ENCODE measurements at regions not wholly inside any gene's neighbourhood (a gene's known extent, or its start where the extent isn't known, plus 50 kb on each side); places are given as distances from the start of the nearest gene placed in this dataset.

- DNase-seq = no peak
Observed at GRCh38 chr4:128600996-128601871, 208.3 kb upstream of the JADE1 start.

- no peak for DNase-seq
Observed at GRCh38 chr4:128600410-128600809, 209.1 kb upstream of the JADE1 start.

DNA sequence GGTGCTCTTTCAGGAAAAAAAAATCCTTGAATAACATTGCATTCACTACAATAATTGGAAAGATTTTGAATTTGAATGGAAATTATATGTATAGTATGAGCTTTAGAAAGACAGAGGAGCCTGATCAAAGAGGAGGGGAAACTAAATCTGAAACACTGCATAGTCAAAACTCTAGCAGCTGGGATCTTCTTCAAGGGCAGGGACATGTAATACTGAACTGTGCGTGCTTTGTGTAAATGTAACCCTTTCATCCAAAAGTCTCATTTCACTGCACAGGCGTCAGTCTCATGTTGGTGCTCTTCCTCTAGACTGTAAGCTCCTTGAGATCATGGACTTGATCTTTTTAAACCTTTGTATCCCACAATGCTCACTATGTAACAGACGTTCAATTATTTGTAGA, 212.0 kb upstream of the JADE1 start:
- DNase-seq = no peak

DNA sequence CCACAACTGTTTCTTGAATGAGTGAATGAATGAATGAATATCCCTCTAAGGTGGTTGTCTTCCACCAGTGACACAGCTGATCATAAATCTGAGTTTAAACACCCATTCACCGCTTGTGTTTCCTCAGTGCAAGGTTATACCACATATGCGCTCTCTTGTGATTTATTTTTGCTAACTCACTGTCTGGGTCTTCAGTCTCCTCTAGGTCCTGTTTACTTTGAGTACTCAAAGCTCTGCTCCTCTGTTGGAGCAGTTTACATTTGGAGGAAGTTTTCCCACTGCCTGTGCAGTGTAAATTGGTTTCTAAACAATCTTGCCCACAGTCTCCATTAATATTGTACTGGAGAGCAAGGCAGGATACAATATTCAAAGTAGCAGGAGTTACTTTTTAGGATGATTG, 212.6 kb upstream of the JADE1 start:
- DNase-seq = no peak

DNA sequence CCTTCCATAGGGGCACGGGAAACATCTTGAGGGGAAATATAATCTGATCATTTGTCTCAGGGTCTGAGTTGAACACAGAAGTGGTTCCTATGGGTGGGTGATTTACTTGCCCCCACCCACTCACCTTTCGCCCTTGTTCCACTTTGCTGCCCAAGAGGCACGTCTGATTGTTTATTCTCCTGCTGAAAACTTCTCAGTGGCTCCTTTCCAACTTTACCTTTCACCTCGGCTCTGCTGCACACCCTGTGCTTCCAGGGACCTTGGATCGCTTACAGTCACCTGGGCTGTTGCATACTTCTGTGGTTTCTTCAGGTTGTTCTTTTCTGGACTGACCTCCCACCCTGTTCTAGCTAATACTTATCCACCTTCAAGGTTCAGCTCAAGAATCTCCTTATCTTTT, 213.4 kb upstream of the JADE1 start:
- no peak for DNase-seq

GRCh38 chr4:128591482-128591881, 218.0 kb upstream of the JADE1 start:
- DNase-seq = no peak

GRCh38 chr4:128590773-128591172, 218.7 kb upstream of the JADE1 start:
- DNase-seq = no peak

DNA sequence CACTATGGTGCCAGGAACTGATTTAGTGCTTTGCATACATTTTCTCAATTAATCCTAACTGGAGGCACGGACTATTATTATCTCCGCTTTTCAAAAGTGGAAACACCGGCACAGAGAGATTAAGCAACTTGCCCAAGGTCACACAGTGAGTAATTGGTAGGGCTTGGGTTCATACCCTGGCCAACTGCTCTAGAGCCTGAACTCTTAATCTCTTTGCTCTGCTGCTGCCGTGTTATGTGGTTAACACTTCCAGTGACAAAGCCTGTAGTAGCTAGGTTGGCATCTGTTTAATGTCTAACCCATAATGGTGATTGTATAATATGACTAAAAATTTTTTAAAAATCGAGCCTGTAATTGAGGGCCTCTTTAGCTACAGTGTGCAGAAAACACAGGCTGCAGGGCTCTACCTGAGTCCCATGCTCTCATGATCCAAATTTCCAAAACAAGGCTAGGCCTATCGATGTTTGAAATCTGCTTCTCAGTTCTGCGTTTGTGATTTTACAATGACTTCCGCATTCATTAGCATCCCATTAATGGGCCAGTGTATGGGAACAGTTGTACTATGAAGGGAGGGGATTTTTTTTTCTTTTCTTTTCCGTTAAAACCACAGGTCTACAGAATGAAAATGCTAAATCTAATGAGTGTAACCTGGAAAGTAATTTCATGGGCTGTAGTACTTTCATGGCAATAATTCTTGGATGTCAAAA, 219.3 kb upstream of the JADE1 start:
- no peak for DNase-seq

GRCh38 chr4:128589384-128589965, 220.0 kb upstream of the JADE1 start:
- no peak for DNase-seq

GRCh38 chr4:128587382-128587781, 222.1 kb upstream of the JADE1 start:
- DNase-seq = no peak

GRCh38 chr4:128583753-128584712, 225.5 kb upstream of the JADE1 start:
- DNase-seq = no peak

- no peak for DNase-seq
Observed at GRCh38 chr4:128582427-128582870, 227.1 kb upstream of the JADE1 start.

DNA sequence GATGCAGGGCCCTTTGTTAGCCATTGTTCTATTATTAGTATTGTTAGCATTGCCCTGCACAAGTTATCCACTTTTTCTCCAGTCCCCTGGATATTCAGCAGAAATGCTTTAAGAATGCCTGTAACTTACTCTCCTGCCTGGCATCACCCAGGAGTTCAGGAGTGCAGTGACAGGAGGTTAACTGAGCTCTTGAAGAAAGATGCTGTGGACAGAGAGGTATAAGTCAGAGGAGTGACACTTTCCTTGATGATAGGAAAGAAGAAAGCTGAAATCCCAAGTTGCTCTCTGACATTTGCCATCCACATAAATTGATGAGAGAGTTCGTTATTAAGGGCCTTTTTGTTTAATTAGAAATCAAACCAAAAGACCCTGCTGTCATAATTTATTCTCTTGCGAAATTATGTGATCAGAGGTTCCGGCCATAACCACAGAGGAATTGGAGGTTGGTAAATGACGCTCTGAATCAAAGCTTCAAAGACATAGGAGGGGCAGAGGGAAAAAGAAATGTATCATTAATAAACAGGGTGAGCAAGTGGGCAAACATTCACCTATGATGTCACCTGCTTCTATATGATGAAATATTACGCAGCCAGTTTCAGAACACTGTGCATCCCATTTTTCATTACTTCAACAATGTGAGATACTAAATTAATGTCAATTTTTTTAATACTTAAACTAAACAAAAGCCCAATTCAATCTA, 230.2 kb upstream of the JADE1 start:
- no peak for DNase-seq

- peak; percentile 19 to 80 for DNase-seq
Observed at GRCh38 chr4:128574706-128575105, 234.8 kb upstream of the JADE1 start.

DNA sequence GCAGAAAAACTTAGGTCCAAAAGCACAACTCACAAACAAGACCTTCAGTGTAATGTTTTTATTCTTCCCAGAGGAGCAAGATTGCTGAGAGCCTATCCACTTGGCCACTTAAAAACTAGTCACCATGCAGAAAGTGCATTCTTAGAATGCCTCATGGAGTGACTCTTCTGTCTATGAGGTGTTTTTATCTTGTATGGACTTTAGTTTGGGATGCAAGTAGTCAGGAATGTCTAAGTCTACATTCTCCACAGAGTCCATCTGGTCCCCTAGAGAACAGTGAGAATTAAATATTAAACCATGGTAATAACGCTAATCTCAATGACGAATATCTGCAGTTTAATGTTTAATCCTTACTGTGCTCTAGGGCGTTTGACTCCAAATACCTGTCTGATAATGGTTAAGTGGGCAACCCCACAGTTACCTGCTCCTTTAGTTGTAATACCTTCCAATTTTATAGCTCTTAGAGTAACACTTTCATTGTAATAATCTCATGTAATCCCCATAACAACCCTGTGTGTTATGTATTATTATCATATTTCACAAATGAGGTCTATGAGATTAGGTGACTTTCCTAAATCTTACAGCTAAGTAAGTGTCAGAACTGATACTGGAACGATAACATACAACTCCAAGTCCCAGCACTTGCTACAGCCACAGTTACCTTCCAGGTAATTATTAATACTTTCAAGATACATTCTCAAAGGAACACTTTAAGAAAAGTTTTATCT, 235.6 kb upstream of the JADE1 start:
- no peak for DNase-seq

- DNase-seq = no peak
Observed at GRCh38 chr4:128572778-128573241, 236.7 kb upstream of the JADE1 start.

DNA sequence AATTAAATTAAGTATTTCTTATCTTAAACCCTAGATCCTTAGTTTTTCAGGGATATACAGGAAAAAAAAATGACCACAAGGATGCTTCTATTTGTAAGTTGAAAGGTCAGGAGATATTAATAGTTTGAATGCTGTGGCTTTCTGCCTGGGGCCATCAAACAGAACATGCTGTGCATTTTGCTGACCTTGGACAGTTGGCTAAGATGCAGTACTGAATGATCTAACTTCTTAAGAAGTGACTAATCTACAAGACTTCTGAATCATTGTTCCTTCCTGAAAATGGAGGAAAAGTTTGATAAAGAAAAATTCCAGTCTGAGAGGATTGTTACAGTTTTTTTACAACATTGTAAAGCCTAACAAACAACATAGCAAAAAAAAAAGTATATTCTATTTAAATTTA, 237.8 kb upstream of the JADE1 start:
- DNase-seq = peak; percentile 76 to 85

- DNase-seq = peak; percentile 83 to 91
Observed at GRCh38 chr4:128570387-128570975, 239.0 kb upstream of the JADE1 start.

GRCh38 chr4:128566693-128567092, 242.8 kb upstream of the JADE1 start:
- no peak for DNase-seq

- DNase-seq = peak in 1 of 2 donors; percentile 30
Observed at GRCh38 chr4:128565565-128566186, 243.8 kb upstream of the JADE1 start.
